A549 (cell line): ENCODE measurements at regions not wholly inside any gene's neighbourhood (a gene's known extent, or its start where the extent isn't known, plus 50 kb on each side); places are given as distances from the start of the nearest gene placed in this dataset.

Experiments used
- ATAC-seq, 2 experiments: fragments of 200-7000 bp in 1 of 2; fragments of >200 bp in 1 of 2; cut with Nextera tagmentation in 1 of 2; cut with Tn5 transposase in 1 of 2; 3 replicates each; pipeline versions ENCODE4 v1.8.0 to v1.9.1; 2018 to 2020; ENCODE audit warnings: mild to moderate bottlenecking in 1 of 2, moderate library complexity in 1 of 2
- CTCF ChIA-PET: fragments of 300-600 bp; sonication (Branson Sonifier 250); formaldehyde crosslinking; extraction: SDS; loops from one replicate; lab custom pipeline; 2021; ENCODE audit warnings: antibody characterized with exemption, inconsistent platforms; lab: Yijun Ruan, JAX
- POLR2A ChIA-PET: fragments of 350-600 bp; formaldehyde crosslinking; extraction: SDS; loops from one replicate; lab custom pipeline; 2021; ENCODE audit warnings: antibody characterized with exemption, inconsistent platforms; lab: Yijun Ruan, JAX
- DNase-seq, 2 experiments: peaks; one replicate each; pipeline versions ENCODE4 v3.0.0 to v3.0.0-alpha.2; 2011 to 2016; ENCODE audit warnings: low read depth in 1 of 2, low spot score in 1 of 2
- FAIRE-seq: peaks from 2 replicates; lab custom pipeline; 2011; peaks lifted over from hg19 to GRCh38; lab: Jason Lieb, UNC
- H3K27ac ChIP-seq, 2 experiments: fragments of >200 bp; sonication (Bioruptor Twin); formaldehyde crosslinking; 3 replicates each; pipeline ENCODE4 v1.5.1; 2016 to 2017
- H3K4me1 ChIP-seq: fragments of >200 bp; sonication (Bioruptor Twin); formaldehyde crosslinking; 3 replicates; pipeline ENCODE4 v1.6.1; 2016
- H3K4me2 ChIP-seq: fragments of >200 bp; sonication (Bioruptor Twin); formaldehyde crosslinking; 3 replicates; pipeline ENCODE4 v1.6.1; 2016
- H3K4me3 ChIP-seq: fragments of >200 bp; sonication (Bioruptor Twin); formaldehyde crosslinking; 3 replicates; pipeline ENCODE4 v1.5.1; 2016
- H3K9me3 ChIP-seq: fragments of >200 bp; sonication (Bioruptor Twin); formaldehyde crosslinking; 3 replicates; pipeline ENCODE4 v1.6.1; 2016
- BHLHE40 ChIP-seq: IDR thresholded peaks from 2 replicates; pipeline ENCODE4 v1.6.1; 2012; ENCODE audit warnings: low read depth, low read length, inconsistent platforms
- CBX8 ChIP-seq: fragments of 200-600 bp; sonication (generic); IDR thresholded peaks from 2 replicates; pipeline ENCODE4 v1.6.1; 2016
- CEBPB ChIP-seq, 2 experiments: fragments of >200 bp in 1 of 2; sonication (Bioruptor Twin) in 1 of 2; formaldehyde crosslinking in 1 of 2; IDR thresholded peaks; 2 replicates each; pipeline ENCODE4 v1.6.1; 2012 to 2016
- CHD2 ChIP-seq: fragments of 150-350 bp; IDR thresholded peaks from 2 replicates; pipeline ENCODE4 v1.6.1; 2014; ENCODE audit warnings: low read length; ENCODE audit not compliant: partially characterized antibody
- CHD4 ChIP-seq: fragments of 200-600 bp; sonication (generic); IDR thresholded peaks from 2 replicates; pipeline ENCODE4 v1.6.1; 2016; ENCODE audit warnings: antibody characterized with exemption, mild to moderate bottlenecking, borderline replicate concordance
- EP300 ChIP-seq, 2 experiments: fragments of >200 bp; sonication (Bioruptor Twin); formaldehyde crosslinking; IDR thresholded peaks; 2 replicates in 1 of 2; 3 replicates in 1 of 2; pipeline ENCODE4 v1.6.1; 2016 to 2017
- ESRRA ChIP-seq: fragments of 150-350 bp; IDR thresholded peaks from 2 replicates; pipeline ENCODE4 v1.6.1; 2014; ENCODE audit warnings: mild to moderate bottlenecking, low read length, borderline replicate concordance
- FOSB ChIP-seq: fragments of 250-450 bp; sonication (Bioruptor Pico); IDR thresholded peaks from 2 replicates; pipeline ENCODE4 v1.5.0; 2020; ENCODE audit warnings: mild to moderate bottlenecking, moderate library complexity
- FOSL2 ChIP-seq, 2 experiments: fragments of 450-650 bp in 1 of 2; fragments of >200 bp in 1 of 2; sonication (Bioruptor Twin) in 1 of 2; formaldehyde crosslinking; IDR thresholded peaks; 2 replicates each; pipeline versions ENCODE4 v1.5.0 to v1.6.1; 2016 to 2020; ENCODE audit warnings: mild to moderate bottlenecking in 1 of 2, moderate library complexity in 1 of 2
- GATA3 ChIP-seq: IDR thresholded peaks from 2 replicates; pipeline ENCODE4 v1.6.1; 2012; ENCODE audit warnings: borderline replicate concordance
- HOXA7 ChIP-seq: fragments of 250-450 bp; sonication (Bioruptor Pico); IDR thresholded peaks from 2 replicates; pipeline ENCODE4 v1.5.0; 2020; ENCODE audit warnings: mild to moderate bottlenecking, moderate library complexity
- HOXB5 ChIP-seq: fragments of 250-450 bp; sonication (Bioruptor Pico); IDR thresholded peaks from 2 replicates; pipeline ENCODE4 v1.5.0; 2020; ENCODE audit warnings: mild to moderate bottlenecking, moderate library complexity
- JUN ChIP-seq, 2 experiments: fragments of >200 bp; sonication (Bioruptor Twin); formaldehyde crosslinking; IDR thresholded peaks; 2 replicates in 1 of 2; 3 replicates in 1 of 2; pipeline ENCODE4 v1.6.1; 2016 to 2017
- JUNB ChIP-seq: fragments of >200 bp; sonication (Bioruptor Twin); formaldehyde crosslinking; IDR thresholded peaks from 2 replicates; pipeline ENCODE4 v1.6.1; 2016
- MYC ChIP-seq: IDR thresholded peaks from 2 replicates; pipeline ENCODE4 v1.6.1; 2012; ENCODE audit warnings: mild to moderate bottlenecking, inconsistent platforms, low read length, improper control_type of control experiment, borderline replicate concordance
- NPAS2 ChIP-seq: fragments of 250-450 bp; sonication (Bioruptor Pico); IDR thresholded peaks from 2 replicates; pipeline ENCODE4 v1.8.0; 2022; ENCODE audit warnings: mild to moderate bottlenecking, moderate library complexity, borderline replicate concordance
- PHF8 ChIP-seq: fragments of 200-600 bp; sonication (generic); IDR thresholded peaks from 2 replicates; pipeline ENCODE4 v1.6.1; 2016; ENCODE audit warnings: low read depth, mild to moderate bottlenecking, antibody characterized with exemption, moderate library complexity, borderline replicate concordance
- RCOR1 ChIP-seq: fragments of 150-350 bp; IDR thresholded peaks from 2 replicates; pipeline ENCODE4 v1.6.1; 2014; ENCODE audit warnings: antibody characterized with exemption, low read length, low read depth
- RFX5 ChIP-seq: fragments of 450-650 bp; IDR thresholded peaks from 2 replicates; pipeline ENCODE4 v1.7.1; 2014; ENCODE audit warnings: antibody characterized with exemption, mild to moderate bottlenecking, moderate library complexity
- ZSCAN20 ChIP-seq: fragments of 250-450 bp; sonication (Bioruptor Pico); IDR thresholded peaks from 2 replicates; pipeline ENCODE4 v1.8.0; 2022; ENCODE audit warnings: mild to moderate bottlenecking, moderate library complexity
- WGBS: methylation state at CpG from one replicate; pipeline ENCODE4 v1.1.6; 2017; ENCODE audit errors: missing lambda C conversion rate; 5-methylcytosine and 5-hydroxymethylcytosine counted together
- TF ChIP-seq, protein P1 (sequence below): IDR thresholded peaks from 2 replicates; pipeline ENCODE4 v1.6.1; 2012; ENCODE audit warnings: low read depth, borderline replicate concordance
- TF ChIP-seq, protein P2 (sequence below): fragments of >200 bp; sonication (Bioruptor Twin); formaldehyde crosslinking; IDR thresholded peaks from 3 replicates; pipeline ENCODE4 v1.6.1; 2016
- TF ChIP-seq, protein P3 (sequence below): fragments of 250-450 bp; sonication (Bioruptor Pico); IDR thresholded peaks from 2 replicates; pipeline ENCODE4 v1.5.0; 2020; ENCODE audit warnings: low read depth, mild to moderate bottlenecking, moderate library complexity
- TF ChIP-seq, protein P4 (sequence below): fragments of >200 bp; sonication (Bioruptor Twin); formaldehyde crosslinking; IDR thresholded peaks from 2 replicates; pipeline ENCODE4 v1.6.1; 2016
- TF ChIP-seq, protein P5 (sequence below): IDR thresholded peaks from 2 replicates; pipeline ENCODE4 v1.6.1; 2012

DNA sequence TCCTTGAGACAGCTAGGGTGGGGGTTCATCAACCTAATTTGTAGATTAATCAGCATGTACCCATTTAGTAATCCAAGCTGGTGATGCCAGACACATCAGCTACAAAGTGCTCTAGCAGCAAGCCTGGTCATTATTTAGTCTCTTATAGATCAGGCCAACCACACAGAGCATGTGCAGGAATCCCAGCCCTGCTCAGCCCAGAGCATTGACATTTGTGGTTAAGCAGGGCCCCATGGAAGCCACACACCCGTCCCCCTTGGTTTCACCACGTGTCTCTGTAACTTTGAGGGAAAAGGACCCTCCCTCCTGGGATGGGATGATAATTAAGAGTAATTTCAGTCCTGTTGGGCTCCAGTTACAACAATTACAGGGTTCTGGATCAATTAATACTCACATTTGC lies 268.8 kb upstream of the RPL38 start:
- DNase-seq, result no peak
- no peak for ATAC-seq
- ChIA-PET CTCF (no interaction called here), POLR2A (no interaction called here)
- Histone ChIP-seq H3K4me3 (no peak overlapping the region), H3K9me3 (no peaks in the 10 kb centered on the region), H3K4me1 (peaks cover 6% of the 10 kb centered on the region; the same call in 2 of the 3 replicates), H3K4me2 (no peak overlapping the region), H3K27ac (no peak overlapping the region)
- WGBS, result 13% methylated on average over 2 of the region's 2 CpGs
- FAIRE-seq, result no peak
- TF ChIP-seq GATA3 (no peak), RCOR1 (no peak), HOXB5 (no peak), HOXA7 (CRISPR knock-in tag) (no peak)

DNA sequence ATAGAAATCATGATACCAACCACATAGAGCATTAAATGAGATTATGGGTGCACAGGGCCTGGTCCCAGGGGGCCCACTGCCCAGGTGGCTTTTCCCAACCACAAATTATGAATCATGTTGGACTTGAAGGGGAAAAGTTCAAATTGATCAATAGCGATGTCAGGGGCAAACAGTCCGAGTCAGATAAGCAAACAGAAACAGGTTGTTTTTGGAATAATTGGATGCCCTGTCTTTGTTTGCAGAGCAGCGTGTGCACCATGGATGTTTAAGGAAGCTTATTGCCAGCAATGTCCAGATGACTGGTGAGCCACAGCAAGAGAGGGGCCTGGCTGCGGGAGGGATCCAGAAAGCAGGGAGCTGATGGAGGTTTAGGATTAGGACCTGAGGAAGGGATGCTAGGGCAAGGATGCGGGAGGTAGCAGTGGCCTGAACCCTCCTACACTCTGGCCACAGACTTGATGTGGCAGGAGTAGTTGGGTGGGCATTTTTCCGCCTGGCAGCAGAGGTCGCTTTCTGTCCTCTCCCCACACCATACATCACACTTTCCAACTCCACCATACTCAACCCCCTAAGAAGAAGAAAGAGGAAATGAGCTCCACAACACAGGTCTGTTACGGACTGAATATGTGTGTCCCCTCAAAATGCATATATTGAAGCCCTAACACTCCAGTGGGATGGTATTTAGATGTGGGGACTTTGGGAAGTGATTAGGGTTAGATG lies 266.4 kb upstream of the RPL38 start:
- no peak for ATAC-seq
- WGBS, result 63% methylated on average over 8 of the region's 8 CpGs
- CTCF ChIA-PET, result interaction anchor here (0.6 to 1.8 kb wide), 7 partner anchors 8 to 182 kb away, joined by 3 to 5 read pairs (median 3); no protein-coding TSS in a partner anchor

DNA sequence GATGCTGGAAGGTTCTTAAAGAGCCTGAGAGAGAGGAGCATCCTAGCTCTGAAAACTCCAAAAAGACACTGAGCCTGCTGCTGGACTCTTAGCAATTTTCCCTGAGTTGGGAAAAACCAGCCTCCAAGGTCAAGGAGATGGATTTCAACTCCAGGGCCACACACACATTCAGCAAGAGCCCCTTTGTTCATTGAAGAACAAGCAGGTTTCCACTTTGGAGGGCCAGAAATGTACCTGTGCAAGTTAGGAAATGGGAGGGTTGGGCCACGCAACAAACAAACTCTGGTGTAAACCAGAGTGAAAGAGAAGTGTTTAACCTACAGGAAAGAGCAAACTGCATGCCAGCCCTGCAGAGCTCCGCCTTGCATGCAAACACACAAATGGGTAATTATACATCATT lies 264.8 kb upstream of the RPL38 start:
- CTCF ChIA-PET, result interaction anchor here (1.0 kb wide), 1 partner anchor 255 kb away, joined by 3 read pairs; no protein-coding TSS in a partner anchor

More for the DNA sequence above, 266.4 kb upstream of the RPL38 start:
- no peak overlapping the region for H3K27ac ChIP-seq
- DNase-seq, result no peak
- peaks cover 6% of the 10 kb centered on the region; the same call in 2 of the 3 replicates for H3K4me1 ChIP-seq
- H3K4me2 ChIP-seq, result no peak overlapping the region
- TF ChIP-seq, protein P1, sequence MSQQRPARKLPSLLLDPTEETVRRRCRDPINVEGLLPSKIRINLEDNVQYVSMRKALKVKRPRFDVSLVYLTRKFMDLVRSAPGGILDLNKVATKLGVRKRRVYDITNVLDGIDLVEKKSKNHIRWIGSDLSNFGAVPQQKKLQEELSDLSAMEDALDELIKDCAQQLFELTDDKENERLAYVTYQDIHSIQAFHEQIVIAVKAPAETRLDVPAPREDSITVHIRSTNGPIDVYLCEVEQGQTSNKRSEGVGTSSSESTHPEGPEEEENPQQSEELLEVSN, result no peak
- TF ChIP-seq PHF8 (no peak), BHLHE40 (no peak), JUNB (no peak)
- TF ChIP-seq, all 56 proteins: peak for 0
- no peak overlapping the region for H3K4me3 ChIP-seq
- FAIRE-seq, result no peak
- no peaks in the 10 kb centered on the region for H3K9me3 ChIP-seq
- POLR2A ChIA-PET, result no interaction called here

DNA sequence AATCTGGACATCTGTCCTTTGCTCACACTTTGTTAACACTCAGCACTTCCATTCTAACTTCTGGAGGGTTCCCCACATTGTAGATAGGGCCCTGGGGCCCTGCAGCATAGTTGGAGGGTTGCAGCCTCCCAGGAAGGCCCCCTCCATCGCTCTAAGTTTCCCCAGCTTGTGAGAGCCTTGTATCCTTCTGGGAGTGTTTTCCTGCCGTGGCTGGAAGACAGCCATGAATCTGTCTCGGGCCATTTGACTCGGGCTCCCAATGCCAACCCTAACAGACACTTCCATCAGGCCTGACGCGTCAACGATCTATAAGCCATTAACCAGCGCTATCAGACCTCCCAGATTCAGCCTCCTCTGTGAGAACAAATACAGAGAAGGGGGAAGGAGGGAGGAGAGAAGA lies 263.7 kb upstream of the RPL38 start:
- Histone ChIP-seq H3K4me2 (no peak overlapping the region), H3K27ac (no peak overlapping the region), H3K4me3 (no peak overlapping the region), H3K4me1 (no peaks in the 10 kb centered on the region), H3K9me3 (no peaks in the 10 kb centered on the region)
- whole genome bisulfite sequencing, result 57% methylated on average over 8 of the region's 8 CpGs
- DNase-seq, result no peak
- ATAC-seq, result no peak
- FAIRE-seq, result no peak
- TF ChIP-seq, protein P2, sequence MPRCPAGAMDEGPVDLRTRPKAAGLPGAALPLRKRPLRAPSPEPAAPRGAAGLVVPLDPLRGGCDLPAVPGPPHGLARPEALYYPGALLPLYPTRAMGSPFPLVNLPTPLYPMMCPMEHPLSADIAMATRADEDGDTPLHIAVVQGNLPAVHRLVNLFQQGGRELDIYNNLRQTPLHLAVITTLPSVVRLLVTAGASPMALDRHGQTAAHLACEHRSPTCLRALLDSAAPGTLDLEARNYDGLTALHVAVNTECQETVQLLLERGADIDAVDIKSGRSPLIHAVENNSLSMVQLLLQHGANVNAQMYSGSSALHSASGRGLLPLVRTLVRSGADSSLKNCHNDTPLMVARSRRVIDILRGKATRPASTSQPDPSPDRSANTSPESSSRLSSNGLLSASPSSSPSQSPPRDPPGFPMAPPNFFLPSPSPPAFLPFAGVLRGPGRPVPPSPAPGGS, result no peak
- TF ChIP-seq JUN (IDR thresholded peaks at IDR 0.05) (no peak), CHD4 (no peak), ZSCAN20 (no peak), MYC (no peak), RCOR1 (no peak), RFX5 (no peak), CEBPB (IDR thresholded peaks at IDR 0.05) (no peak), CHD2 (no peak), NPAS2 (CRISPR knock-in tag) (no peak), EP300 (IDR thresholded peaks at IDR 0.05) (no peak), FOSB (no peak), JUNB (no peak), FOSL2 (IDR thresholded peaks at IDR 0.05) (no peak), FOSL2 (CRISPR knock-in tag; IDR thresholded peaks at IDR 0.05) (no peak), GATA3 (no peak)
- TF ChIP-seq, protein P3, sequence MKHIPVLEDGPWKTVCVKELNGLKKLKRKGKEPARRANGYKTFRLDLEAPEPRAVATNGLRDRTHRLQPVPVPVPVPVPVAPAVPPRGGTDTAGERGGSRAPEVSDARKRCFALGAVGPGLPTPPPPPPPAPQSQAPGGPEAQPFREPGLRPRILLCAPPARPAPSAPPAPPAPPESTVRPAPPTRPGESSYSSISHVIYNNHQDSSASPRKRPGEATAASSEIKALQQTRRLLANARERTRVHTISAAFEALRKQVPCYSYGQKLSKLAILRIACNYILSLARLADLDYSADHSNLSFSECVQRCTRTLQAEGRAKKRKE (CRISPR knock-in tag), result no peak
- TF ChIP-seq, protein P4, sequence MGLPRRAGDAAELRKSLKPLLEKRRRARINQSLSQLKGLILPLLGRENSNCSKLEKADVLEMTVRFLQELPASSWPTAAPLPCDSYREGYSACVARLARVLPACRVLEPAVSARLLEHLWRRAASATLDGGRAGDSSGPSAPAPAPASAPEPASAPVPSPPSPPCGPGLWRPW, result no peak
- TF ChIP-seq, protein P1, result no peak
- POLR2A ChIA-PET, result no interaction called here
- CTCF ChIA-PET, result interaction anchor here (1.0 to 1.6 kb wide), 2 partner anchors 10 to 13 kb away, joined by 4 to 6 read pairs; no protein-coding TSS in a partner anchor

More for the DNA sequence above, 264.8 kb upstream of the RPL38 start:
- no peak overlapping the region for H3K27ac ChIP-seq
- POLR2A ChIA-PET, result no interaction called here
- no peak overlapping the region for H3K4me2 ChIP-seq
- DNase-seq (no peak), ATAC-seq (no peak), FAIRE-seq (no peak)
- TF ChIP-seq, protein P5, sequence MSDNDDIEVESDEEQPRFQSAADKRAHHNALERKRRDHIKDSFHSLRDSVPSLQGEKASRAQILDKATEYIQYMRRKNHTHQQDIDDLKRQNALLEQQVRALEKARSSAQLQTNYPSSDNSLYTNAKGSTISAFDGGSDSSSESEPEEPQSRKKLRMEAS, result no peak
- no peak for TF ChIP-seq CBX8
- TF ChIP-seq ESRRA, result no peak
- TF ChIP-seq RCOR1, result no peak
- peaks cover 5% of the 10 kb centered on the region; the same call in 2 of the 3 replicates for H3K4me1 ChIP-seq
- no peak overlapping the region for H3K4me3 ChIP-seq
- no peaks in the 10 kb centered on the region for H3K9me3 ChIP-seq
- 75% methylated on average over 2 of the region's 2 CpGs for WGBS
